GM19025 (cell line): ENCODE measurements at regions not wholly inside any gene's neighbourhood (a gene's known extent, or its start where the extent isn't known, plus 50 kb on each side); places are given as distances from the start of the nearest gene placed in this dataset.

Source experiments
- ATAC-seq: cut with Tn5 transposase; IDR thresholded peaks from one replicate; pipeline ENCODE4 v1.9.1; 2021; ENCODE audit warnings: mild to moderate bottlenecking, low read depth, moderate library complexity; ENCODE audit not compliant: unreplicated experiment

DNA sequence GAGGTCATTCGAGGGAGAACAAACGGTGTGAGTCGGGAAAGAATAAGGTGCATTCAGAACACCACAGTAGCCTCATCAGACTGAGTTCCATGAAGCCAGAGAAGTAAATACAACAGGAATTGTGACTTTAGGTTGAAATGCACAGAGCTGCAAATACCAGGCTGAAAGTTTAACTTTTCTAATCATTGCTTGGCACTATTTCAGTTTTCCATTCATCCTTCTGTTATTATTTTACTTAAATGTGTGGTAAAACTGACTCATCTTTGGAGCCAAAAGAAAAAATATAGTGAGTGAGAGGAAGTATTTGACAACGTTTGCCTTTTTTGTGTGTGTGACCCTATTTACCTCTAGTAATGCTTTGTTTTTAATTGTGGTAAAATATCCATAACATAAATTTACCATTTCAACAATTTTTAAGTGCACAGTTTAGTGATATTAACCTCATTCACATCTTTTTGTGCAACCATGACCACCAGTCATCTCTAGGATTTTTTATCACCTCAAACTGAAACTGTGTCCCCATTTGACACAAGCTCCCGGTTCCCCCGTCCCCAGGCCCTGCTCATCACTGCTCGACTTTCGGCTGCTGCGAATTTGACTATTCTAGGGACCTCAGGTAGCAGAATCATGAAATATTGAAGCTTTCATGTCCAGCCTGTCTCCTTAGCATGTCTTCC, 166.8 kb downstream of the HSD17B3 start:
- ATAC-seq: no peak

- no peak for ATAC-seq
Measured at GRCh38 chr9:96133321-96134021, 168.5 kb downstream of the HSD17B3 start.

DNA sequence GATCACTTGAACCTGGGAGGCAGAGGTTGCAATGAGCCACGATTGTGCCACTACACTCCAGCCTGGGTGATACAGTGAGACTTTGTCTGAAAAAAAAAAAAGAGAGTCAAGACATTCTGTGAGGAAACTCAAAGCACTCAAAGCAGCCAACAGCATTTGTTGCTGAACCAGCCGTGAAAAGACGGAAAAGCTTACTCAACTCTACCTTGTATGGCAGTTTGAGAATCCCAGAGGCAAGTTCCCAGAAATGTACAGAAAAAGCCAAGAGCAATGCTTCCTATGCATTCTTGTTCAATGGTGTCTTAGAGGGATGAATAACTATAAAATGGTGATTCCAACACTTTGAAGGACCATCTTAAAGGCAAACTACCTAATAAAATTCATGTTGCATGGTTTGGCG, 170.2 kb downstream of the HSD17B3 start:
- no peak for ATAC-seq

DNA sequence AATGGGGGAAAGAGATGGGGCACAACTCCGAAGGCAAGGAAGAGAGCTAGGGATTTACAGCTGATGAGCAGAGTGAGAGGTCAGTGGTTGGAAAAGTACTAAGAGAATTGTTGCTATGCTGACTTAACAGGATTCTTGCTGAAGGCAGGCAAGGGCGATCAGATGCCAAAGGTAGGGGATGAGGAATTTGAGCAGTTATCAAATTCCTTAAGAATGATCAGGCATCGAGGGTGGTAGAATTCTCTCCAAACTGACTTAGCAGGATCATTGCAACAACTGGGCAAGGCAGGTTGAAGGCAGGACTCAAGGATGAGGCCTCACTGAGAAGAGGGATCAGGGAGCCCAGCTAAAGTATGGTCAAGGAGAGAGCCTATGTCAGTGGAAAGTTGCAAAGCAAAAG, 171.0 kb downstream of the HSD17B3 start:
- ATAC-seq: no peak

- ATAC-seq: no peak
Measured at GRCh38 chr9:96129747-96130146, 172.2 kb downstream of the HSD17B3 start.

GRCh38 chr9:96128880-96129279, 173.1 kb downstream of the HSD17B3 start:
- no peak for ATAC-seq

GRCh38 chr9:96126321-96126881, 175.6 kb downstream of the HSD17B3 start:
- ATAC-seq: no peak

- no peak for ATAC-seq
Measured at GRCh38 chr9:96125624-96126023, 176.4 kb downstream of the HSD17B3 start.

DNA sequence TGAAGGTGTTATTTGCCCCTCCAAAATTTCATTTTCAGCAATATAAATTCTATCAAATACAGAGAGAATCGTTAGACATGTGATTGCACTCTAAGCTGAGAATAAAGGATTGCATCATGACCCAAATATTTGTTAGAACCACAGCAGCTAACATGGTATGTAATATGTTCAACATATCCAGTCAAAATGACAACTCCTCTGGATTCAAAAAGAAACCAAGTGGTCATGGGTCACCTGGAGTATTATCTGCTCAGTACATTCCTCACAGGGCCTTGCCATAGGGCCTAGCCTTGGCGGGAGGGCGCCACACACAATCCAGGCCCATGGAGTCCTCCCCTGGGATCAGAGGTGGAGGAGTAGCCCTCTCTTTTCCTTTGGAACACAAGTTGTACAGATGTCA, 179.2 kb downstream of the HSD17B3 start:
- ATAC-seq: no peak

DNA sequence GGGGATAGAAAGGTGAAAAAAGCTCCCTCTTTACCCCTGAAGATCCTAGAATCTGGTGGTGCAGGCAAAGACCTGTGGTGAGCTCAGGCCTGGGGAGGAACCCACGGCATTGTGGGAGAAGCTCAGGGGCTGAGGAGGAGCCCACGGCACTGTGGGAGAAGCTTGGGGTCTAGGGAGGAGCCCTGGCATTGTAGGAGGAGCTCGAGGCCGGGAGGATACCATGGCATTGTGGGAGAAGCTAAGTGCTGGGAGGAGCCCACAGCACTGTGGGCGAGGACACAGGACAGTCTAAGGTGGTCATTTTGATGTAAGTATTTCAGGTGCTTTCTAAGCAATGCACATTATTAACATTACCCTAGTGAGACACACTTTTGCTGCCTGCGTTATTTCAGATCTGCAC, 179.7 kb downstream of the HSD17B3 start:
- no peak for ATAC-seq

GRCh38 chr9:96121136-96121535, 180.8 kb downstream of the HSD17B3 start:
- no peak for ATAC-seq

GRCh38 chr9:96117398-96118080, 184.4 kb downstream of the HSD17B3 start:
- no peak for ATAC-seq

DNA sequence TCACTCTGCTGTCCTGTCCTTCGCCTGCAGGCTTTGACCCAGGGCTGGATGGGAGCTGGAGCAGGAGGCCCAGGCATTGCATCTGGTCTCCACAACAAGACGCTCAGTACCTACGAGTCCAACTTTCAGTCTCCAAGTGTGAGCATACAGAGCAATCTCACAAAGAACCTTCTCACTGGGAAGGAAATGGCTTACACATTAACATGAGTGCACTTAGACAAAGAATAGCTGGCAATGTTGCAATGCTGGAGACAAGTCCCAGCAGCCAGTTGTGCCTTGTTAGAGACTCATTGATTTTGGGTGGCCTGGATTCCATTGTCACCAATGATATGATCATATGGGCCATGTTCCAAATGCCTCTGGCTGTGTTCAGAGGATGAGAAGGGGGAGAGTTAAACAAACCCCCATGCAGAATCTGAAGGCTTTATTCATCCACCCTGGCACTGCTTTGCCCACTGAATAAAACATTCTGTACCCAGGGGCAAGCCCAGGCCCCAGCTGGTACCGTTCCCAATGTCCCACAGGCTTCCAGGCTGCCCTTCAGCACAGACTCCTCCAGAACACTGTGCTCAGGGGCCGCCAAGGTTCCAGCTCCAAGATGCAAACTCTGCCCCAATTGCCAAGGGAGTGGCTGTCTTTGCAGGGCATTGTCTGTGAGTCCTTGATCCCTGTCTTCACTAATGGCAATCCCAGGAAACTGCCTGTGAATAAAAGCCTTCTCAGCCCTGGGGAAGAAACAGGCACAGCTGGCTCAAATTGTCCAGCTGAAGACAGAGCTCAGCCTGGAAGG, 185.5 kb downstream of the HSD17B3 start:
- ATAC-seq: no peak

DNA sequence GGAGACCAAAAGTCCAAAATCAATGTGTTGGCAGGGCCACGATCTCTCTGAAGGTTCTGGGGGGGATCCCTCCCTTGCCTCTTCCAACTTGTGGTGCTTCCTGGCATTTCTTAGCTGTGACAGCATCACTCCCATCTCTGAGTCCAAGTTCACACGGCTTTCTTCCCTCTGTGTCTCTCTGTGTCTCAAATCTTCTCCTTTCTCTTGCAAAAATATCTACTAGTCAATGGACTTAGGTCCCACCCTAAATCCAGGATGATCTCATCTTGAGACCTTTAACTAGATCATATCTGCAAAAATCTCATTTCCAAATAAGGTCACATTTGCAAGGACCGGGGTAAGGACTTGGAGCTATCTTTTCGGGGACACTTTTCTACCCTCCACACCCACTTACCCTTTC, 186.1 kb downstream of the HSD17B3 start:
- no peak for ATAC-seq

GRCh38 chr9:96113032-96113431, 188.9 kb downstream of the HSD17B3 start:
- ATAC-seq: no peak

DNA sequence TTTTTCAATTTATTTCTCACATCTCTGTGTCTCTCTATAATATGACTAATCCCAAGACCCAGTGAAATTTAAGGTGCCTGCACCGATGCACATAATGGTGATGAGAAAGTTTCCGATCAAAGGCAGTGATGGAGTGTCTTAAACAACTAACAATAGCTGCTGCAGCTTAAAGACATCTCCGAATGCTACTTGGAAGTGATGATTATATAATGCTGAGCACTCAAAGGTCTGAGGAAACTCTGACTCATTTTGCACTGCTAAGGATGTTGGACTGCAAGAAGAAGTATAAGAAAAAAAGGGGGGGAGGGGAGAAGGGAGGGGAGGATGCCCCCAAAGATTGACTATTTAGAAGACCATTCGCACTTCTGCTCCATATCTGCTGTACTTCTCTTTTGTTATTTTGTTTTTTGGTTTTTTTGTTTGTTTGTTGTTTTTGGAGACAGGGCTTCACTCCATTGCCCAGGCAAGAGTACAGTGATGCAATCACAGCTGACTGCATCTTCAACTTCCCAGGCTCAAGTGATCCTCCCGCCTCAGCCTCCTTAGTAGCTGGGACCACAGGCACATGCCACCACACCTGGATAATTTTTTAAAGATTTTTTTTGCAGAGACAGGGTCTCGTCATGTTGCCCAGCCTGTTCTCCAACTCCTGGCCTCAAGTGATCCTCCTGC, 192.2 kb downstream of the HSD17B3 start:
- ATAC-seq: no peak

DNA sequence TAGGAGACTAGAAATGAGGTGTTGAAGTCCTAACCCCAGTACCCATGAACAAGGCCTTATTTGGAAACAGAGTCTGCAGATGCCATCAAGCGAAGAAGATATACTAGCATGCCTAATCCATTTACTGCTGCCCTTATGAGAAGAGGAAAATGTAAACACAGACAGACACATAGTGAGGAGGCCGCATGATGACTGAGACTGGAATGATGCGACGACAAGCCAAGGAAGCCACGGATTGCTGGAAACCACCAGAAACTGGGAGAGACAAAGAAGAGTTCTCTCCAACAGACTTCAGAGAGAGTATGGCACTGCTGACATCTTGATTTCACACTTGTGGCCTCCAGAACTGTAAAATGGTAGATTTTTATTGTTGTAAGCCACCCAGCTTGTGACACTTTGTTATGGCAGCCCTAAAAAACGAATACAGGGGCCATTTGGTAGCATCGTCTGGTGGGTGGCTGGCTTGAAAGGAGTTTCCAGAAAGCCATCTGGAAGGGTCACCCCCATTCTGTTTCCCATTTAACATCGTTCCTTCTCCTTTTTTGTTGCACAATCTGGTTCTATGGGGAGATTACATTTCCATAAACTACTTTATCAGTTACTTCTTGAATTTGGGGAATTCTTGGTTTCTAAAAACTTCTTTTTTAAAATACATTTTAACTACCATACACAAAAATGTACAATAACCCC, 193.1 kb downstream of the HSD17B3 start:
- no peak for ATAC-seq

DNA sequence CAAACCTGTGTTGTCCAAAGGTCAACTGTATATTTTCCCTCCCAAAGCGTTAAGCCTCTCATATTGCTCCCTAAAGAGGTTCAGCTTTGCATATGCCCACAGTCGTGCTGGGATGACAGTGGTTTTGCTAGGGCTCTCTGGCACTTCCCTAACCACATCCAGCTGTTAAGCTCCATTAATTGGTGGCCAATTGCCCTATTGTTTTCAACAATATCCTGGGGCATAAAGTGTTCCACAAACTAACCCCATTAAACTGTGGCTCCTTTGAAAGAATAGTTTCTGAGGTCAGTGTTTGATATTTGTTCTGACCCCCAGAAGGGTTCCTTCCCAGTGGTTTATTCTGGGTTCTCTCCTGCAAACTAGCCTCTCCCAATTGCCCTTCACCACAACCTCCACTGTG, 194.5 kb downstream of the HSD17B3 start:
- no peak for ATAC-seq
